ENCODE measurements at regions not wholly inside any gene's neighbourhood (a gene's known extent, or its start where the extent isn't known, plus 50 kb on each side); places are given as distances from the start of the nearest gene placed in this dataset.
"Not testable (repeated sequence)": the region's sequence is repeated elsewhere in the genome, so short reads cannot be mapped to it uniquely, and the experiment has no call there.

DNA sequence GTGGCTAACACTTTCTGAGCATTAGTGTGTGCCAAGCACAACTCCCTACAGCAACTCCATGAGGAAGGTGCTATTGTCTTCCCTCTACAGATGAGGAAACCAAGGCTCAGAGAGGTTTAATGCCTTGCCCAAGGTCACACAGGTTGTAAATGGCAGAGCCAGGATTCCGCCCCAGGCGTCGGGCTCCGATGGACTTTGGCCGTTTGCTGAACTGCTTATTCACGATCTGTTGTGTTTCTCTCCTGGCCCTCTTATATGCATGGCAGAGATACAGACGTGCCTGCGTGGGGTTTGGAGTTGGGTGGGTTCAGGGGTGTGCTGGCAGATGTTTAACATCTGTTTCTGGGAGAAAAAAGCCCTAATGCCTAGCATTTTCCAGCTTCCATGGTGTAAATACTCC lies 117.4 kb downstream of the ZNF267 start:
- TF ChIP-seq, protein P1, sequence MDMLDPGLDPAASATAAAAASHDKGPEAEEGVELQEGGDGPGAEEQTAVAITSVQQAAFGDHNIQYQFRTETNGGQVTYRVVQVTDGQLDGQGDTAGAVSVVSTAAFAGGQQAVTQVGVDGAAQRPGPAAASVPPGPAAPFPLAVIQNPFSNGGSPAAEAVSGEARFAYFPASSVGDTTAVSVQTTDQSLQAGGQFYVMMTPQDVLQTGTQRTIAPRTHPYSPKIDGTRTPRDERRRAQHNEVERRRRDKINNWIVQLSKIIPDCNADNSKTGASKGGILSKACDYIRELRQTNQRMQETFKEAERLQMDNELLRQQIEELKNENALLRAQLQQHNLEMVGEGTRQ (IDR thresholded peaks at IDR 0.05; ENCODE audit: low read depth, low read length), result not testable (repeated sequence)
- TF ChIP-seq, protein P2, sequence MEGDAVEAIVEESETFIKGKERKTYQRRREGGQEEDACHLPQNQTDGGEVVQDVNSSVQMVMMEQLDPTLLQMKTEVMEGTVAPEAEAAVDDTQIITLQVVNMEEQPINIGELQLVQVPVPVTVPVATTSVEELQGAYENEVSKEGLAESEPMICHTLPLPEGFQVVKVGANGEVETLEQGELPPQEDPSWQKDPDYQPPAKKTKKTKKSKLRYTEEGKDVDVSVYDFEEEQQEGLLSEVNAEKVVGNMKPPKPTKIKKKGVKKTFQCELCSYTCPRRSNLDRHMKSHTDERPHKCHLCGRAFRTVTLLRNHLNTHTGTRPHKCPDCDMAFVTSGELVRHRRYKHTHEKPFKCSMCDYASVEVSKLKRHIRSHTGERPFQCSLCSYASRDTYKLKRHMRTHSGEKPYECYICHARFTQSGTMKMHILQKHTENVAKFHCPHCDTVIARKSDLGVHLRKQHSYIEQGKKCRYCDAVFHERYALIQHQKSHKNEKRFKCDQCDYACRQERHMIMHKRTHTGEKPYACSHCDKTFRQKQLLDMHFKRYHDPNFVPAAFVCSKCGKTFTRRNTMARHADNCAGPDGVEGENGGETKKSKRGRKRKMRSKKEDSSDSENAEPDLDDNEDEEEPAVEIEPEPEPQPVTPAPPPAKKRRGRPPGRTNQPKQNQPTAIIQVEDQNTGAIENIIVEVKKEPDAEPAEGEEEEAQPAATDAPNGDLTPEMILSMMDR (conservative IDR thresholded peaks at IDR 0.05; ENCODE audit: low read depth, low read length), result not testable (repeated sequence)
- TF ChIP-seq CEBPB (IDR thresholded peaks at IDR 0.05; ENCODE audit: low read depth, low read length); POLR2A (IDR thresholded peaks at IDR 0.05; ENCODE audit: low read depth, low read length); RCOR1 (IDR thresholded peaks at IDR 0.05; ENCODE audit: insufficient replicate concordance, low read length); RAD21 (IDR thresholded peaks at IDR 0.05; ENCODE audit: low read length); BHLHE40 (IDR thresholded peaks at IDR 0.05; ENCODE audit: low read depth, low read length); MAZ (IDR thresholded peaks at IDR 0.05; ENCODE audit: borderline replicate concordance, low read depth, low read length); FOS (IDR thresholded peaks at IDR 0.05; ENCODE audit: low read depth, low read length): not testable (repeated sequence)
